HEK293 (cell line): ENCODE measurements at regions not wholly inside any gene's neighbourhood (a gene's known extent, or its start where the extent isn't known, plus 50 kb on each side); places are given as distances from the start of the nearest gene placed in this dataset.

Experiments
- CTCF ChIA-PET: fragments of 350-600 bp; formaldehyde crosslinking; extraction: SDS; loops from one replicate; lab custom pipeline; 2021; ENCODE audit warnings: antibody characterized with exemption; lab: Yijun Ruan, JAX
- POLR2A ChIA-PET: fragments of 300-600 bp; formaldehyde crosslinking; extraction: SDS; loops from one replicate; lab custom pipeline; 2020; ENCODE audit warnings: antibody characterized with exemption, inconsistent platforms; lab: Yijun Ruan, JAX
- H3K27ac ChIP-seq: fragments of 200-500 bp; sonication (Bioruptor generic); 2 replicates; pipeline ENCODE4 v1.5.1; 2014; ENCODE audit warnings: low read depth, low read length, control low read depth, inconsistent platforms; ENCODE audit errors: extremely low read depth
- H3K36me3 ChIP-seq, 2 experiments: fragments of 200-500 bp in 1 of 2; sonication (Bioruptor generic) in 1 of 2; 1 replicate in 1 of 2; 2 replicates in 1 of 2; pipeline ENCODE4 v1.5.1; 2014 to 2017; ENCODE audit warnings: inconsistent platforms in 2 of 2, low read length in 2 of 2; ENCODE audit not compliant: control insufficient read depth in 2 of 2, insufficient read depth in 1 of 2
- H3K4me1 ChIP-seq: fragments of 200-500 bp; sonication (Bioruptor generic); 2 replicates; pipeline ENCODE4 v1.5.1; 2014; ENCODE audit warnings: mild to moderate bottlenecking, low read length, inconsistent platforms; ENCODE audit not compliant: control insufficient read depth, insufficient read depth
- H3K4me3 ChIP-seq: 2 replicates; pipeline ENCODE4 v1.5.1; 2011; ENCODE audit warnings: low read depth, mild to moderate bottlenecking, control low read depth, low read length, moderate library complexity
- H3K9me3 ChIP-seq: fragments of 200-500 bp; sonication (Bioruptor generic); 2 replicates; pipeline ENCODE4 v1.5.1; 2014; ENCODE audit warnings: low read depth, low read length, inconsistent platforms; ENCODE audit not compliant: control insufficient read depth, insufficient read depth
- BCL11B ChIP-seq: fragments of 450-650 bp; formaldehyde crosslinking; IDR thresholded peaks from 2 replicates; pipeline ENCODE4 v1.5.1; 2016; ENCODE audit warnings: low read depth, missing biosample characterization, missing genetic modification characterization
- GLI2 ChIP-seq: fragments of 450-650 bp; formaldehyde crosslinking; IDR thresholded peaks from 2 replicates; pipeline ENCODE4; 2017; ENCODE audit warnings: missing biosample characterization, missing genetic modification characterization, low read depth, borderline replicate concordance
- KLF8 ChIP-seq: fragments of 450-650 bp; formaldehyde crosslinking; IDR thresholded peaks from 2 replicates; pipeline ENCODE4 v1.5.1; 2016; ENCODE audit warnings: missing biosample characterization, missing genetic modification characterization
- SCRT2 ChIP-seq: fragments of 450-650 bp; formaldehyde crosslinking; IDR thresholded peaks from 2 replicates; pipeline ENCODE4 v1.5.1; 2016; ENCODE audit warnings: missing biosample characterization, missing genetic modification characterization
- SP7 ChIP-seq: fragments of 450-650 bp; formaldehyde crosslinking; IDR thresholded peaks from 2 replicates; pipeline ENCODE4 v1.5.1; 2016; ENCODE audit warnings: missing biosample characterization, missing genetic modification characterization
- YY2 ChIP-seq: fragments of 450-650 bp; formaldehyde crosslinking; IDR thresholded peaks from 2 replicates; pipeline ENCODE4 v1.5.1; 2016; ENCODE audit warnings: missing biosample characterization, missing genetic modification characterization
- ZBTB20 ChIP-seq: fragments of 450-650 bp; formaldehyde crosslinking; IDR thresholded peaks from 2 replicates; pipeline ENCODE4 v1.5.1; 2016; ENCODE audit warnings: missing biosample characterization, missing genetic modification characterization
- ZNF221 ChIP-seq: fragments of 450-650 bp; formaldehyde crosslinking; IDR thresholded peaks from 2 replicates; pipeline ENCODE4 v1.5.1; 2017; ENCODE audit warnings: missing biosample characterization, missing genetic modification characterization, borderline replicate concordance
- ZNF391 ChIP-seq: fragments of 450-650 bp; formaldehyde crosslinking; IDR thresholded peaks from 2 replicates; pipeline ENCODE4 v1.5.1; 2016; ENCODE audit warnings: low read depth, missing biosample characterization, missing genetic modification characterization, borderline replicate concordance
- ZNF404 ChIP-seq: fragments of 450-650 bp; formaldehyde crosslinking; IDR thresholded peaks from 2 replicates; pipeline ENCODE4 v1.5.1; 2017; ENCODE audit warnings: missing biosample characterization, missing genetic modification characterization
- ZNF433 ChIP-seq: fragments of 450-650 bp; formaldehyde crosslinking; IDR thresholded peaks from 2 replicates; pipeline ENCODE4 v1.5.1; 2016; ENCODE audit warnings: missing biosample characterization, missing genetic modification characterization, low read depth
- ZNF518A ChIP-seq: fragments of 450-650 bp; formaldehyde crosslinking; conservative IDR thresholded peaks from 2 replicates; pipeline ENCODE4 v1.5.1; 2016; ENCODE audit warnings: low read depth, missing biosample characterization, missing genetic modification characterization
- ZNF549 ChIP-seq: fragments of 450-650 bp; IDR thresholded peaks from 2 replicates; pipeline ENCODE4 v1.5.1; 2018; ENCODE audit warnings: missing biosample characterization, missing genetic modification characterization, mild to moderate bottlenecking, inconsistent platforms, moderate library complexity
- ZNF585B ChIP-seq: fragments of 450-650 bp; formaldehyde crosslinking; IDR thresholded peaks from 2 replicates; pipeline ENCODE4 v1.5.1; 2016; ENCODE audit warnings: missing biosample characterization, missing genetic modification characterization
- ZNF621 ChIP-seq: fragments of 450-650 bp; formaldehyde crosslinking; IDR thresholded peaks from 2 replicates; pipeline ENCODE4 v1.5.1; 2017; ENCODE audit warnings: missing biosample characterization, missing genetic modification characterization
- ZNF660 ChIP-seq: fragments of 450-650 bp; IDR thresholded peaks from 2 replicates; pipeline ENCODE4 v1.5.1; 2018; ENCODE audit warnings: missing biosample characterization, mild to moderate bottlenecking, missing genetic modification characterization
- ZNF707 ChIP-seq: fragments of 450-650 bp; formaldehyde crosslinking; IDR thresholded peaks from 2 replicates; pipeline ENCODE4 v1.5.1; 2016; ENCODE audit warnings: missing biosample characterization, missing genetic modification characterization
- ZNF776 ChIP-seq: fragments of 450-650 bp; formaldehyde crosslinking; IDR thresholded peaks from 2 replicates; pipeline ENCODE4 v1.5.0; 2017; ENCODE audit warnings: missing biosample characterization, missing genetic modification characterization, borderline replicate concordance
- ZNF792 ChIP-seq: fragments of 450-650 bp; formaldehyde crosslinking; IDR thresholded peaks from 2 replicates; pipeline ENCODE4 v1.5.1; 2016; ENCODE audit warnings: missing biosample characterization, missing genetic modification characterization
- ZNF830 ChIP-seq: fragments of 450-650 bp; IDR thresholded peaks from 2 replicates; pipeline ENCODE4 v1.5.0; 2018; ENCODE audit warnings: missing biosample characterization, missing genetic modification characterization, low read depth, mild to moderate bottlenecking, moderate library complexity
- ZSCAN16 ChIP-seq: fragments of 450-650 bp; formaldehyde crosslinking; IDR thresholded peaks from 2 replicates; pipeline ENCODE4 v1.5.1; 2016; ENCODE audit warnings: missing biosample characterization, missing genetic modification characterization
- ZSCAN23 ChIP-seq: fragments of 450-650 bp; formaldehyde crosslinking; IDR thresholded peaks from 2 replicates; pipeline ENCODE4 v1.5.1; 2016; ENCODE audit warnings: missing biosample characterization, missing genetic modification characterization
- TF ChIP-seq, protein P1 (sequence below): fragments of 450-650 bp; formaldehyde crosslinking; IDR thresholded peaks from 2 replicates; pipeline ENCODE4 v1.5.1; 2016; ENCODE audit warnings: missing biosample characterization, missing genetic modification characterization

DNA sequence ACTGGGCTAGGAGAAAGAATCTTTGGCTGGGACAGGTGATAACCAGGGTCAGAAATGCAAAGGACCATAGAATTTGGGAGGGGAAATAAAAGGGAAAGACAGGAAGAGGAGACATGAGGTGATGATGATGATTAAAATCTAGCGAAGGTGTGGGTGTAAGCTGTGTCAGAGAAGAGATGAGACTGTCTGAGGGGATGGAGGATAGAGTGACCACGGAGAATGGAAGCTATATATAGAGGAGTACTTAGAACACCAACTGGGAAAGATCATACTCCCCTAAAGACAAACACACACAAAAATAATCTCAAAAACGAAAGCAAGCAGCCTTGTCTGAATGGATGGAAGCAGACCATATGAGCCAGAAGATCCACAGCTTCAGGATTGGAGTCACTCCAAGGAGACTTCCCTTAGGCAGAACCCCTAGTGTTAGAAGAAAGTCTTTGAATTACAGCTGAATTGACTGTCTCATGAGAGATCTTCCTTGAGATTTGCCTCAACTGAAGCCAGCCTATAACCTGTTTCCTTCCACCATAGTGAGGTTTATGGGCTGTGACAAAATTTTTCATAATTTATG is 115.2 kb upstream of the DAZL start:
- Histone ChIP-seq H3K4me1 (no peaks in the 10 kb centered on the region), H3K27ac (no peak overlapping the region), H3K36me3 (no peaks in the 10 kb centered on the region), H3K4me3 (no peak overlapping the region), H3K9me3 (no peaks in the 10 kb centered on the region)
- no peak for TF ChIP-seq ZSCAN16 (tag by site-specific recombination)
- TF ChIP-seq BCL11B (tag by site-specific recombination), result no peak
- TF ChIP-seq ZNF776, result no peak
- TF ChIP-seq ZNF221 (tag by site-specific recombination), result no peak
- no peak for TF ChIP-seq YY2 (tag by site-specific recombination)
- no peak for TF ChIP-seq ZNF549 (tag by site-specific recombination)
- TF ChIP-seq ZBTB20, result no peak
- TF ChIP-seq ZNF391, result no peak
- no peak for TF ChIP-seq ZNF433 (tag by site-specific recombination)
- TF ChIP-seq SP7, result no peak
- no peak for TF ChIP-seq ZSCAN23 (tag by site-specific recombination)
- TF ChIP-seq ZNF585B (tag by site-specific recombination), result no peak
- CTCF ChIA-PET, result interaction anchor here (0.7 kb wide), 1 partner anchor 47 kb away, joined by 3 read pairs; no protein-coding TSS in a partner anchor
- POLR2A ChIA-PET, result no interaction called here

DNA sequence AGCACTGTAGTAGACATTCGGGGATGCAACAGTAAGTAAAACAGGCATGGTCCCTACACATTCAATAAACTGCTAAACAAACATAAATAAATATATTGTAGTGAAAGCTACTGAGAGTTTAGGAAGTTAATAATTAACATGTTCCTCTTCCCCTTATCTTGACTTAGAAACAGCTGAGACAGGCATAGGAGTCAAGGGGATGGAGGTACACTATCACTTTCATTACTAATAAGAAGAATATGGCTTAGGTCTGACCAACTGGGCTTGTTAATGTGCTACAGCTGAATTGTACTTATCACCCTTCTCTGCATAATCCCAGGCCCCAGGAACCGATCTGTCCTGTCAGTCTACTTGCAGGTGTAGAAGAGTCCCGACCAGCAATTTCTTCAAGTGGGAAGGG is 116.3 kb upstream of the DAZL start:
- POLR2A ChIA-PET, result no interaction called here
- Histone ChIP-seq H3K4me1 (no peaks in the 10 kb centered on the region), H3K4me3 (no peak overlapping the region), H3K36me3 (no peaks in the 10 kb centered on the region), H3K9me3 (no peaks in the 10 kb centered on the region), H3K27ac (no peak overlapping the region)
- CTCF ChIA-PET, result no interaction called here
- TF ChIP-seq ZNF792 (tag by site-specific recombination) (no peak), GLI2 (tag by site-specific recombination) (no peak), KLF8 (tag by site-specific recombination) (no peak), ZNF660 (tag by site-specific recombination) (no peak), ZNF621 (tag by site-specific recombination) (no peak), ZBTB20 (no peak), SCRT2 (no peak), ZNF830 (tag by site-specific recombination) (no peak), ZNF707 (no peak), ZNF404 (tag by site-specific recombination) (no peak), ZNF518A (tag by site-specific recombination) (no peak), ZNF391 (no peak)
- TF ChIP-seq, protein P1, sequence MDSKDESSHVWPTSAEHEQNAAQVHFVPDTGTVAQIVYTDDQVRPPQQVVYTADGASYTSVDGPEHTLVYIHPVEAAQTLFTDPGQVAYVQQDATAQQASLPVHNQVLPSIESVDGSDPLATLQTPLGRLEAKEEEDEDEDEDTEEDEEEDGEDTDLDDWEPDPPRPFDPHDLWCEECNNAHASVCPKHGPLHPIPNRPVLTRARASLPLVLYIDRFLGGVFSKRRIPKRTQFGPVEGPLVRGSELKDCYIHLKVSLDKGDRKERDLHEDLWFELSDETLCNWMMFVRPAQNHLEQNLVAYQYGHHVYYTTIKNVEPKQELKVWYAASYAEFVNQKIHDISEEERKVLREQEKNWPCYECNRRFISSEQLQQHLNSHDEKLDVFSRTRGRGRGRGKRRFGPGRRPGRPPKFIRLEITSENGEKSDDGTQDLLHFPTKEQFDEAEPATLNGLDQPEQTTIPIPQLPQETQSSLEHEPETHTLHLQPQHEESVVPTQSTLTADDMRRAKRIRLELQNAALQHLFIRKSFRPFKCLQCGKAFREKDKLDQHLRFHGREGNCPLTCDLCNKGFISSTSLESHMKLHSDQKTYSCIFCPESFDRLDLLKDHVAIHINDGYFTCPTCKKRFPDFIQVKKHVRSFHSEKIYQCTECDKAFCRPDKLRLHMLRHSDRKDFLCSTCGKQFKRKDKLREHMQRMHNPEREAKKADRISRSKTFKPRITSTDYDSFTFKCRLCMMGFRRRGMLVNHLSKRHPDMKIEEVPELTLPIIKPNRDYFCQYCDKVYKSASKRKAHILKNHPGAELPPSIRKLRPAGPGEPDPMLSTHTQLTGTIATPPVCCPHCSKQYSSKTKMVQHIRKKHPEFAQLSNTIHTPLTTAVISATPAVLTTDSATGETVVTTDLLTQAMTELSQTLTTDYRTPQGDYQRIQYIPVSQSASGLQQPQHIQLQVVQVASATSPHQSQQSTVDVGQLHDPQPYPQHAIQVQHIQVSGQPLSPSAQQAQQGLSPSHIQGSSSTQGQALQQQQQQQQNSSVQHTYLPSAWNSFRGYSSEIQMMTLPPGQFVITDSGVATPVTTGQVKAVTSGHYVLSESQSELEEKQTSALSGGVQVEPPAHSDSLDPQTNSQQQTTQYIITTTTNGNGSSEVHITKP (tag by site-specific recombination), result no peak
